Midbrain (tissue), 1 donor: ENCODE measurements at regions not wholly inside any gene's neighbourhood (a gene's known extent, or its start where the extent isn't known, plus 50 kb on each side); places are given as distances from the start of the nearest gene placed in this dataset.

Experiments used
- DNase-seq: peaks from one replicate; lab custom pipeline; 2025; lab: John Stamatoyannopoulos, UW

DNA sequence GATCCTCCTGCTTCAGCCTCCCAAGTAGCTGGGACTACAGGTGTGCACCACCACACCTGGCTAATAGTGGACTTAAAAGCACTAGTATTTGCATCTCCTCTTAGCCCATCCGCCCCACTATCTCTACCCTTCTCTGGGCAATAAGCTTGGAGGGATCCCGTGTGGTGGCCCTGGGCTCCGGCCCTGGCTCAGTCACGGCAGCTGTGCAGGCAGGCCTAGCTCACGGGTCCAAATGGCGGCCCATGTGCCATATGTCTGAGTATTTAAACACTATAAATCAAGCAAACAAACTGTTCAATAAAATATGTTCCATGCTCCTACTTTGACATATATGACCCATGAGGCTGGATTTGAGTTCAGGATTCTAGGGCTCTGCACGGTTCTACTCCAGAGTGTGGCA lies 118.4 kb downstream of the BANF2 start:
- no peak for DNase-seq

DNA sequence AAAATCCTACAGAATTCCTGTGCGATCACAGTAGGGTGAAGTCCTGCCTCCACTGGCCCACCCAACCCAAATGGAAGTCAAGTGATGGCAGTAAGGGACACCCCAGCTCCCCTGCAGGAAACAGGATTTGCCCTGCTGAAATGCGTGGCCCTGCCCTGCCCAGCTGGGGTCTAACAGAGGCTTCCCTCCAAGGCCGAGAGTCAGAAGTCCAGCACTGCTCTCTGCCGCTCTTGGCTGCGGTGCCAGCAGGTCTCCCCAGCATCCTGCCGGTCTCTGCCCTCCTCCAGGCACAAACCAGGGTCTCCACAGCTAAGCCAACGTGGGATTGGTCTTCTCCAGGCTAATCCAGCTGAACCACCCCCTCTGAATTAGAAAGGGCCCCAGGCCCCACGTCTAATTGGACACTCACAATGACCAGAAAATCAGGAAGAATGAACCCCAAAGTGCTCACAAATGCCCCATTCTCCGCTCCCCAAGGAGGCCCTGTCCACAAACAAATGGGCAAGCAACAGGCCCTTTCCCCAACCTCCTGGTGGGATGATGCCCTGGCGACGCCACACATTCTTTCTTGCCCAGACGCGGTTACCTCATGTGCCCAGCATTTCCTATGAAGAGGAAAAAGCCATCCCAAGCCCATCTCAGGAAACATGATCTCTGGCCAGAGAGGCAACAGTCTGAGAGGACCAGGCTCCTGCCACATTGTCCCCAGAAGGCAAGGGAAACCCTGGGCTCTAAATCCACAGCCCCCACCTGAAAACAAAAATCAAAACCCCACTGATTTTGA lies 117.2 kb downstream of the BANF2 start:
- DNase-seq, result no peak

DNA sequence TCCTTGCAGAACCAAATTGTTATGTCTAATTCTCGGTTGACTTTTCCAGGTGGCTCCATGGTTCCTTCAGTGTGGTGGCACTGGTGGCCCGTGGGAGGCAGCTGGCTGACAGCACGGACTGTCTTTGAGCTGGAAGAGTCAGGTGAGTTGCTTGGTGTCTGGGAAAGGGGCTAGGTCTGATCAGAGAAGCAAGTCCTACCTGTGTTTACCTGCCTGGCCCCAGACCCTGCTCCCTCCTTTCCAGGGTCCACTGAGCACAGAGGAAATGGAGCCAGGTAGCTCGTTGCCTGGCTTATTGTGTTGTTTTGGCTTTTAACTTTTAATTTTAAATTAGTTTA lies 111.8 kb downstream of the BANF2 start:
- no peak for DNase-seq

DNA sequence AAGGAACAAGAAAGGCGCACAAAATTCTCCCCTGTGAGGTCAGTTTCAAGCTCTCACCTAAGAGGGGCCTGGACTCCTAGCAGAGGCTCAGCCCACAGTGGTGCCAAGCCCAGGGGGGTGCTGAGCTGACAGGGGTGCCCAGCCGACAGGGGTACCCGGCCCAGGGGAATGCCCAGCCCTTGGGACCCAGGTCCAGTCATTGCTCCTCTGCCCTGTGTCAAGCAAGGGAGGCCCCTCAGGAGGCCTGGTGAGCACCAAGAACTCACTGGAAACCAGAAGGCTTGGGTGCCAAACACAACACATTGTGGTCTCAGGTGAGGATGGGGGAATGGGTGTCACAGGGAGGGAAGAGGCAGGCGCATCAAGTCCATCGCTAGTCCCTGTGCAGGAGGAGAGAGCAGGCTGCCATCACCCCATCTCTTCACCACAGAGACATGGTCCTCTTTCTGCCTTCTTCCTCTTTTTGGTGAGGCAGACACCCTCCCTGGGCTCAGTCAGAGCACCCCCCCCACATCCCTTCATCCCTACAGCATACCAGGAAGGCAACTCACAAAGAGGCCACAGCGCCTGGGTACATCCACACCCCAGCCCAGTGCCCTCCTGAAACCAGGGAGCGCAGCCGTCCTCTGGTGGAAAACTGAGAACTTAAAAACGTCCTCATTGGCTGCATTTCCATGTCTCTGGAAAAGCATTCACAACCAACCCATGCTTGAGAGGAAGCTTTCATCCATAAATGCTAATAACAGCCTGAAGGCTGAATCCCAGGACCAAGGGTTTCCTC lies 111.3 kb downstream of the BANF2 start:
- DNase-seq, result no peak

DNA sequence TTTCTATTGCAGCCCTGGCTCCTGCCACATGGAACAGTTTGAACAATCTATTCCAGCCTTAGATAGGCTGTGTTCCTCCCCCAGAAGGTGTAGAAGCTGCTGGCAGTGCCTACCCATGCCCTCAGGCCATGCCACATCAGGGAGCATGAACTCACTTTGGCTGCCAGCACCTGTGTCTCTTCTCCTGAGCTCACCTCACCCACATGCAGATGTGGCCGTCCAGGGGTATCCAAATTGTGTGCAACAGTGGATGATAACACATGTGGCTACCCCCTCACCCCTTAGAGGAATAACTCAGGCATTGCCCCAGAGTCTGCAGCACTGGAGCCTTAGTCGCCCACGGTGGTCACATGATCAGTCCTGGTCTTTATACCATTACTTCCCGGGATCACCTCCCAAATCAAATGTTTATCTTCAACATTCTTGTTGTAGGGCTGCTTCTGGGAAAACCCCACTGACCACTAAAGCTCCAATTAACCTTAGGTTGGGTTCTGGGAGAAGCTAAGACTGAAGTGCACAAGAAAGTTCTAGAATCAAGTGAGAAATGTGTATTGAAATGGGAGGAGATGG lies 110.4 kb downstream of the BANF2 start:
- DNase-seq, result no peak

DNA sequence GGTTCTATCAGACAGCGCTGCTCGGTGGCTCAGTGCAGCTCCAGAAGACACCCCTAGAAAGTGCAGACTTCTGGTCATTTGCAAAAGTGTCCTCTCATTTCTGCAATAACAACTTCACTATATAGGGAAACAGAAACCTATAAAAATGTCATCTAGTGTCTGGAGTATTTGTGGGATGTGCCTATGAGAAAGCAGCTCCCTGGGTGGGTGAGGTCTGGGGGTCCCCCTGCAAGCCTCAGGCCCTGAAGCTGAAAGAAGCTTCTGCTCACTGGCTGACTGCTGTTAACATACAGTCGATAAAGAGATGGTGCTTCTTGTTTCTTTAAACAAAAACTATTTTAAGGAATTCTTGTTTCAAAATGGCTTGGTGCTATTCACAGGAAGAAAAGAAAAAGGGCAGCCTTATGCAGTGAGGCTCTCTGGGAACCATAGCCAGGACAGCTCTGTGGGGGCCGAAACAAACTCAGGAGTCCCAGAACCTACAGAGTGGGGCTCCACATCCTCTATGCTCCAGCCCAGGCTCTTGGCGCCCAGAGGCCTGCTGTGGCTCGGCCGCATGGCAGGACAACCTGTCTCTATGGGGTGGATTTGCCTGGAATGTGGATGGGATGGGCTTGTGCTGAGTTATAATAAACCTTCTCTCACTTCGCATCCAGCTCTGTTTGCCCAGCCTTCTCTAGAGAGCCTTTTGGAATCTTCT lies 109.7 kb downstream of the BANF2 start:
- no peak for DNase-seq

DNA sequence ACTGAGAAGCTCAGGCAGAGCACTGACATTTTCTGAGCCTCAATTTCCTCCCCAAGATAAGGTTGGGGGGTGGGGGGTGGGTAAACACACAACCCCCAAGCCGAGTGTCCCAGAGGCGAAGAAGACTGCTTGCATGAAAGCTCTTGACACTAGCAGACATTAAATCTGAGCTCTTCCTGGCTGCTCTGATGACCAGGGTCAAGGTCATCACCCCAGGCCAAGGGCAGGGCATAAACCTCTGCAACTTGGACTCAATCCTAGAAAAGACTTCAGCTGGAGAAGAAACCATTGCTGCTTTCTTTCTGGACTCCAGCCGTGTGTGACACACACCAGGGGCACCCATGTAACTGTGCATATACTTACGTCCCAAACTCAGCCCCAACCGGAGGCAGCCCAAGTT lies 109.0 kb downstream of the BANF2 start:
- no peak for DNase-seq

DNA sequence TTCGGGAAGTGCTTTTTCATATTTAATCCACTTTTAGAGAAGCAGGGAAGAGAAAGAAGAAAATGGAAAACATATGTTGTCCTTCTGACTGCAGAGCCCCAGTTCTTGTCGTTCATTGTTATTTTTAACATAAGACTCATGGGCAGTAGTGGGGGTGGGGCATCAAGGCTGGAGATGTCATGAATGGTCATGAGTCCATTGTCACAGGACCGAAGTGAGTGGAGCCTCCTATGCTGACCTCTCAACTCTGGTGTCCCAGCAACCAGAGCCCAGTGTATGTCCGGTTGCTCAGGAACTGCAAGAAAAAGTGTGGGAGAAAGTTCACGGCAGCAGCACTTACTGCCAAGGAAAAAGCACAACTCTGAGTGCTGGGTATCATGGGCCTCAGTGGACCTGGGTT lies 108.6 kb downstream of the BANF2 start:
- no peak for DNase-seq

DNA sequence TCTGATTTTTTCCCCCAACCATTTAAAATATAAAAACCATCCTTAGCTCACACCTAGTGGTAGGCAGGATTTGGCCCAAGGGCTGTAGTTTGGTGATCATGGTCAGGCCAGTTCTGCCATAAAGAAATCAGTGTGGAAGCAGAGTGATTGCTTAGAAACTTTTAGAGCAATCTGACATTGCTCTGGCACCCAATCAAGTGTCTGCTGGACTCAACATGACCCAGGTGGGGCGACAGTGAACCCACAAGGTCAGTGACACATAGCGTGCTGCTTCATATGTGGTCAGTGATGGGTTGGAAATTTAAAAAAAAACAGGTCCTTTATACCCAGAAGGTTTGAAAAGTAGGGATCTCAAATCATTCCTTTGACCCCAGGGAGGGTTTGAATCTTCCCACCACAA lies 107.9 kb downstream of the BANF2 start:
- no peak for DNase-seq

DNA sequence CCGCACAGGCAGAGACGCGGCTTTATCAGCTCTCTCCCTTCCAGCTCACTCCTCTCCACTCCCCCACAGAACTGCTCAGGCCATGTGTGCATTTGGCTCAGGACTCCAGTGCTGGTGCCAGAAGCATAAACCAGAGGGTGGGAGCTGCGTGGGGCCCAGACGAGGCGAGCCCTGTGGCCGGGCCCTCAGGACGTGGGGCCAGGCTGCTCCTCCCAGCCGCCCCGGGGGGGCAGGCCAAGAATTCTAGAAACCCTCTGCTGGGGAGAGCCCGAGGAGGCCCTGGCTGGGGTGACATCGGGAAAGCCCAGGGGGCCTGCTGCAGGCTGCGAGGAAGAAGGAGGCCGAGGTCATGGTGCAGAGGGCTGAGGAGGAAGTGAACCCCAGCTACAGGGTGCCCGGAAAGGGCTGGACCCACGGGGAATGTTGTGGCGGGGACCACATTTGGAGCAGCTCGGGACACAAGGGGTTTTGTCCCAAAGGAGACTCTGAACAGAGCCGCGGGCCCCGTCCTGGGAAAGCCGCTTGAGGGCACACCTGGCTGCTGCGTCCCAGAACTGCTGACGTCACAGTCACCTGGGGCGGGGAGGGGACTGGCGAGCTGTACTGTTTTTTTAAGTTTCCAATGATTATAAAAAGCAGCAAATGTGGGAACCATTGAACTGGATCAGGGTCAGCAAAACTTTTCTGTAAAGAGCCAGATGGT lies 107.1 kb downstream of the BANF2 start:
- DNase-seq, result no peak

DNA sequence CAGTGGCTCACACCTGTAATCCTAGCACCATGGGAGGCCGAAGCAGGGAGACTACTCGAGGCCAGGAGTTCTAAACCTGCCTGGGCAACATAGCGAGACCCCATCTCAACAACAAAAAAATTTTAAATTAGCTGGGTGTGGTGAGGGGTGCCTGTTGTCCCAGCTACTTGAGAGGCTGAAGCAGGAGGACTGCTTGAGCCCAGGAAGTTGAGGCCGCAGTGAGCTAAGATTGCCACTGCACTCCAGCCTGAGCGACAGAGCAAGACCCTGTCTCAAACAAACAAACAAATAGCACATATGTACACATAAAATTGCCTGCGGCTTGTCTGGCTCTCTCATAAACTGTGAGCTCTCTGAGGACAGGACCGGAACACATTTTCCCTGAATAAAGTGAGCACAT lies 106.3 kb downstream of the BANF2 start:
- DNase-seq, result no peak

DNA sequence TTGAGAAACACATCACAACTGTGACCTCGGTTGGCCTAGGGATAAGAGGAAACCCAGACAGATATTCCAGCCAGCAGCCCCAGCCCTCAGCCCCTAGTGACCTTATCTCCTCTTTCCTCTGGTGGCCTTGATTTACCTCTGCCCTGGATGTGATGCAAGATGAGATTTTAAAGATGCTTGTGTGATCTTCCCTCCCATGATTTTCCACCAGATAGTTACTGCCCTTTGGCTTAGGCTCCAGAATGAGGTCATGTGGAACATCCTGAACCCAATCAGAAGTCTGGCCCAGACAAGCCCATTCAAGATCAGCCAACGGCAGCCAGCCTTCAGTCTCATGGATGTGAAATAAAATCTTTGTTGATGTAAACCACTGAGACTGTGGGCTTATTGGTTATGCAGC lies 104.0 kb downstream of the BANF2 start:
- DNase-seq, result no peak

DNA sequence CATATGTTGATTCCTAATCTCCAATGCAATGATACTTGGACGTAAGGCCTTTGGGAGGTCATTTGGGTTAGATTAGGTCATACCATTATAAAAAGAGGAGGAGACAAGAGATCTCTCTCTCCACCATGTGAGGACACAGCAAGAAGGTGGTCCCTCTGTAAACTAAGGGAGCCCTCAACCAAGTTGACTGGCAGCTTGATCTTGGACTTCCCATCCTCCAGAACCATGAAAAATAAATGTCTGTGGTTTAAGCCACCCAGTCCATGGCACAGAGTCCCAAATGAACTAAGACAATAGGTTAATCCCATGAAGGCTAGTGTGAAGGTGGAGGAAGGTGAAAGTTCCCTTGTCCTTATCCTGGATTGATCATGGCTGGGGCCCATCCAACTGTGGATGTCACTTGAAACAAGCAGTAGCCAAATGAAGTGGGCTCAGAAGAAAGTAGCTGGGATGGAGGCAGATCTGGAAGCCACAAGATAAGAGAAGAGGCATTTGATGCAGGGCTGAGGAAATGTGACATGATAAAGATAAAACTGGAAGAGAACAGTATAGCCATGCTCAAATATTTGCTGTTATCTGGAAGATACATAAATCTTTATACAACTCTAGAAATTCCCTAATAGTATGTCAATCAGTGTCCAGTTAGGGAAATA lies 99.9 kb downstream of the BANF2 start:
- no peak for DNase-seq

DNA sequence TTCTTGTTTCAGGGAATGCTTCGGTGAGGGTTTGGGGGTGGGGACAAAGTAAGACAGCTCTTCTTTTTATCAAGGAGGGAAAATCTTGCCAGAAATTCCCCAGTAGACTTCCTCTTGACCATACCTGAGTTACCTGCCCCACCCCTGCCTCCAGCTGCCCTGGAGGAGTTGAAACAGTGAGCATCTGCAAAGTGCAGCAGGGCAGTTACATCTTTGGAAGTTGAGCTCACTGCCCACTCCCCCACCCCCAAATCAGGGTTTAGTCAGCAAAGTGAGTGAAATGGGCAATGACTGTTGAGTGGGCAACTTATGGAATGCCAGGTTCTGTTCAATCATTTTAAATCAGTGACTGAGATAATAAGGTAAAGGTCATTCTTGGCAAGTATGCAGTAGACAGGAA lies 98.8 kb downstream of the BANF2 start:
- no peak for DNase-seq

DNA sequence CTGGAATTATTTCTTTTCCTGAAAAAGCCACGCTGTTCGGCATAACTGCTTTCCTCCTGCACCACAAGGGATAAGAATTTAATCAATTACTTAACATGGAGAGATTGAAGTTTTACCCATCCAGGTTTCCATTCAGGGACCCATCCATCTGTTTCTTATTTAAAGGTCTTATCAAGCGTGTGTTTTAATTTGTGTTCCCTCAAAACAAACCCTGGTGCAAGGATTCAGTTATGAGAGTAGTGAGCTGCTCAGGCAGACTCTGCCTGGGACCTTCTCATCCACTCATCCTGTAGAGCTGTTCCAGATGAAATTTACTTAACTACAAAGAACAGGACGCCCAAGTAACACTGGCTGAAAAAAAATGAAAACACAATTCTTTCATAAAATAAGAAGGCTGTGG lies 97.8 kb downstream of the BANF2 start:
- DNase-seq, result no peak

DNA sequence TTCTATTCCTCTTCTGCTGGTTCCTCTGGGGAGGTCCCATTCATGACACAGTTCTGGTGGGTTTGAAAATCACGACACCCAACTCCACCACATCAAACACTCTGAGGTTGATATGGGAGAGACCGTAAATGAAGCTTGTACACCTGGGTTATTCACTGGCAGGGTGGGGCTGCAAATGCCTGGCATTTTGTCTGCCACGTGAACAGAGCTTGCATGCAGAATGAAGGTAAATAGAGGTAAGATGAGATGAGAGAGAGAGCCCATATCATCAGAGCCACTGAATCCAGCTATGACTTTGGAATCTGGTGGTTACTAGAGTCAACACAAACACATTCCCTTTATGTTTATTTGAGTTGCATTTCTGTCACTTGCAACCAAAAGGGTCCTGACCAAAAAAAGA lies 97.4 kb downstream of the BANF2 start:
- DNase-seq, result no peak

DNA sequence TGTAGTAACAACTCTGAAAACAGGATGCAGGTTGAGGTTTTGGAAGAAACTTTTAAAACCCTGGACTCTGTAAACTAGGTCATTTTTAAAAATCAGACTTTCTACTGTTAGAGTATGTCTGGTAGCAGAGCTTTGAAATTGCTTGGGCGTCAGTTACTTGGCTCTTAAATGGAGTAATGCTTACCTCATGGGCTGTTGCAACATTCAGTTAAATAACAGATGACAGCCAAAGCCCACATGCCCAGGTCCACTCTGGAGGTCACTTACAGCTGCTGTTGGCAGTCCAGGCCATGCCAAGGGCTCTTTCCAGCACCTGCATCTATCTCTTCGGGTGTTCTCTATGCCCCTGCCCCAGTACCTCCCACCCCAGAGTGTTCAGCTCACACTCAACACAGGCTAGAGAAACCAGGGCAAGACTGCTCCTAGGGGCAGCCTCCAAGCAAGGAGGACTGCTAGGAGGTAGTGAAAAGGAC lies 96.4 kb downstream of the BANF2 start:
- DNase-seq, result no peak

DNA sequence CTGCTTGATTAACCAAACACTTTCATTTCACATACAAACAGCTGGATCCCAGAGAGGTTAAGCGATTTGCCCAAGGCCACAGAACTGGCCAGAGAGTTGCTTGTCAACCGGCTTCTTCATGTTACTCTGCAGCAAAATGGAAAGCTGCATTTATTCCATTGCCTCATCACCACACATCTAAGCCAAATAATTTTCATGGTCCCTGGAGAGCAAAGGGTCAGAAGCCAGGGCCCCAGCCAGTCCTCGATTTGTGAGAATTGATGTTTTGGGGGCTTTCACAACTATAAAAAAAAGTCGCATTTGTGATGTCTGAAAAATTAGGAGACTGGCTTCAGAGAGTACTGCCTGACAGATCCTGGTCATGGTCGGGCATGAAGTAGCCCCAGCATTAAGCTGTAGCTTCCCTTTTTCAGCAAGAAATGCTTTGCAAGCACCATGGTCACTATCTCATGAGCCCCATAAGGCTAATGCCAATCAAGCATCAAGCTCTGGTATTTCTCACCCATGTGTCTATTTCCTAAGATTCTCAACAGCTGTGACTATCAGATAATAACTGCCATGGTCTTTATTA lies 95.8 kb downstream of the BANF2 start:
- DNase-seq, result no peak

DNA sequence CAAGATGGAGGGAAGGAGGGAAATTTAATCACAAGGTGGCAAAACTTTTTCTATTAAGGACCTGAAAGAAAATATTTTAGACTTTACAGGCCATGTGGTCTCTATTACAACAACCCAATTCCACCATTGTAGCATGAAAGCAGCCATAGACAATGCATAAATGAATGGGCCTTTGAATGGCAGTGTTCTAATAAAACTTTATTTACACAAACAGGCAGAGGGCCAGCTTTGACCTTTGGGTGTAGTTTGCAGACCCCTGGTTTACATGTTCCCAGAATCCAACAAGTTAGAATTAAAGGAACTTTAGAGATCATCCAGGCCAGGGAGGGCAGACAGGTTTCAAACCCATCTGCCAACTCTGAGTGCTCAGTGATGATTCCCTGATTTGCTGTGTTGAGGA lies 95.2 kb downstream of the BANF2 start:
- DNase-seq, result no peak

DNA sequence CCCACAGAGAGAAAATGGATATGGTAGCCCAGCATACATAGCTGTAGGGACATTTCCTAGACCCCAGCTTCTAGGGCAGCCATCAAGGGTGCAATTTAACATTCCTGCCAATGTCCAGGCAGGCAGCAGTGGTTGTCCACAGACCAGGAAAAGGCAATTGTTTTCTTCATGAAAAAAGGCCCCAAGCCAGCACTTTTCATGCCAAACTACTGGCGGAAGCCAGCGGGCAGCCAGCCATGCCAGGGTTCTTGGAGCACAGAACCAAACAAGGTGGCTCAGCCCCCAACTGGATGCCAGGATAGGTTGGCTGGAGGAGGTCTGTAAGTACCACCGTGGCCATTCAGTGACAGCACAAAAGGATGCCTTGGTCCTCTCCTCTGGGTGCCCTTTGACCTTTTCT lies 94.6 kb downstream of the BANF2 start:
- DNase-seq, result peak; percentile 56

DNA sequence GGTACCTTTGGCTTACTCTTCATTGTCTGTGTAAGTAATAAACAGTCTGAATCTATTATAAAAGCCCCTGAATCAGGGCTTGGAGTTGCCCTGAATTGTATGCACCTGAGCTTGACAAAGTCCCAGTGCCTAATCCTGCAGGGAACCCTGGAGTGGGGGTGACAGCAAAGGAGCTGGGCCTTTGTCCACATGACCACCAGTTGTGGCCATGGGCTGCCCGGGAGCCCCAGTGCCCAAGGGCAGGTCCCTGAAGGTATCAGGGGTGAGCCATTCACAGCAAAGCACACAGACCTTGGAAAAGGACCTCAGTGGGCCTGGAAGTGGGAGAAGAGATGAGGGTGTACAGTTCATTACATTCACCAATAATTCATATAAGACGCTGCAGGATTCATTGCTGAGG lies 94.2 kb downstream of the BANF2 start:
- DNase-seq, result no peak
